AML-193 (cell line): ENCODE measurements at regions not wholly inside any gene's neighbourhood (a gene's known extent, or its start where the extent isn't known, plus 50 kb on each side); places are given as distances from the start of the nearest gene placed in this dataset.

Source experiments
- DNase-seq, 2 experiments: peaks; one replicate each; lab custom pipeline; 2025; lab: John Stamatoyannopoulos, UW

DNA sequence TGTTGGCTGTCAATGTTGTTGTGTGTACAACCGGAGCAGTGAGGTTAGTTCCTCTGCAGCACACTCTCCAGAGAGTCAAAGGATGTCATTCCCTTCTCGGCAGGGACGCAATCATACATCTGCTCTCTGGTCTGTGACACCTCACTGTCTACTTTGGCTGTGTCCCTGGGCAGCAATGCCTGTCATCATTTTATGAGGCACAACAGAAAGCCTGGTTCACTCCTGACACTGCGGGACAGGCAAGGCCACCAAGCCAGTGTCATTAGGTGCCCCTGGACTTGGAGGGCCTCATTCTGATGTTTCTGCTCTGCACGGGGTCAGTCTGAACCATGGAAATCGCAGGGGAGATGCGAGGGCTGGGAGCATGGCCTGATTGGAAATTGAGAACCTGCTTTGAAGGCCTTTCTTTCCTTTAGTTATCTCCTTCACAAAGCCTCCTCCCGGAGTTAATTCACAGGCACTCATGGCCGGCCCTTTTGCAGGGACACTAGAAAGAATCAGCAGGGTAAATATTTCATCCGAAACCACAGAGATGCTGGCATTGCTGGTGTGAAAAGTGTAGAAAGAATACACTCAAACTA lies 284.4 kb downstream of the ZNF536 start:
- no peak for DNase-seq

DNA sequence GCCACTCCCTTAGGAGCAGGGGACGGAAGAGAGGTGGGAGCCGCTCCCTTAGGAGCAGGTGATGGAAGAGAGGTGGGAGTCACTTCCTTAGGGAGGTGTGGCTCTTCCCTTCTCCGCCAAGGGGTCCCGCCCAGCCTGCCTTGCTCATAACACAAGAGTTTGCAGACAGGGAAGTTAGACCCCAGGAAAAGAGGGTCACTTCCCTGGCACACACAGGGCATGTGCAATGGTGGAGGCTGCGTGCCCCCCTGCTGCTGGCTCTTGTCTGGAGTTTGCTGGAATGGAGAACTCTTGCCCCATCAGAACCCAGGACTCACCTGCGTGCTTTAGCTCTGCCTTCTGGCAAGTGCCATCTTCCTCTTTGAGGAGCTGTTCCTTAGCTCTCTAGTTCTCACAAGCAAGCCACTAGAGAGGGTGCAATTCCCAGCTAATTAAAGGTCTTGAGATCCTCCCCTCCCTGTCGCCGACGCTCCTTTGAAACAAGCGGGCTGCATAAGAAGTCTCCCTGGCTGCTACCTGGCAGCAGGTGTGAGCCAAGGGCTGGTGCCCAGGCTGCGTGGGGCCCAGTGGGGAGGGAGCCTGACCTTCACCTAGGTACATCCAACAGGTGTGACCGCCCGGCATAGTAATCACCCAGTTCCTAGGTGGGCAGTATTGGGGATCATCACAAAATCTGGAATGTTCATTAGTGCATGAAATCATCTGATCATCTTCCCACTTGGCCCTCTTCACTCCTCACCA lies 281.6 kb downstream of the ZNF536 start:
- no peak for DNase-seq

GRCh38 chr19:30652751-30653150 lies 280.6 kb downstream of the ZNF536 start:
- no peak for DNase-seq

DNA sequence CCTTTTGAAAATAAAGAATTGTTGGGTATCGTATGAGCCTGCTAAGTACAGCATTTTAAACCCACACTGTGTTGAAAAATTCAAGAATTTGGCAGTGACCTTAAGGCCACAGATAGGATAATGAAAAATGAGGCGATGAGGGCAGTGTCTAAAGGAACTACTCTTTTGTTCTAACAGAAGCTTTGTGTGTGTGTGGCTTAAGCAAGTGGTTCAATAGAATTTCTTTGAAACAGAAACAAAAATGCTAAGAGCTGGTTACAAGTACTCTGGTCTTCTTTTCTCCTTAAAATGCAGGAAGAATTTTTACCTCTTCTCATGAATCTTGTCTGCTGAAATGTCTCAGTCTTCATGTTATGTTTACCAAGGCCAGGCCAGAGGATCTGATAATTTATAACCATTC lies 279.5 kb downstream of the ZNF536 start:
- DNase-seq = no peak

GRCh38 chr19:30651066-30651465 lies 278.9 kb downstream of the ZNF536 start:
- DNase-seq = no peak

GRCh38 chr19:30649934-30650614 lies 277.9 kb downstream of the ZNF536 start:
- DNase-seq = peak; percentile 24 to 32

DNA sequence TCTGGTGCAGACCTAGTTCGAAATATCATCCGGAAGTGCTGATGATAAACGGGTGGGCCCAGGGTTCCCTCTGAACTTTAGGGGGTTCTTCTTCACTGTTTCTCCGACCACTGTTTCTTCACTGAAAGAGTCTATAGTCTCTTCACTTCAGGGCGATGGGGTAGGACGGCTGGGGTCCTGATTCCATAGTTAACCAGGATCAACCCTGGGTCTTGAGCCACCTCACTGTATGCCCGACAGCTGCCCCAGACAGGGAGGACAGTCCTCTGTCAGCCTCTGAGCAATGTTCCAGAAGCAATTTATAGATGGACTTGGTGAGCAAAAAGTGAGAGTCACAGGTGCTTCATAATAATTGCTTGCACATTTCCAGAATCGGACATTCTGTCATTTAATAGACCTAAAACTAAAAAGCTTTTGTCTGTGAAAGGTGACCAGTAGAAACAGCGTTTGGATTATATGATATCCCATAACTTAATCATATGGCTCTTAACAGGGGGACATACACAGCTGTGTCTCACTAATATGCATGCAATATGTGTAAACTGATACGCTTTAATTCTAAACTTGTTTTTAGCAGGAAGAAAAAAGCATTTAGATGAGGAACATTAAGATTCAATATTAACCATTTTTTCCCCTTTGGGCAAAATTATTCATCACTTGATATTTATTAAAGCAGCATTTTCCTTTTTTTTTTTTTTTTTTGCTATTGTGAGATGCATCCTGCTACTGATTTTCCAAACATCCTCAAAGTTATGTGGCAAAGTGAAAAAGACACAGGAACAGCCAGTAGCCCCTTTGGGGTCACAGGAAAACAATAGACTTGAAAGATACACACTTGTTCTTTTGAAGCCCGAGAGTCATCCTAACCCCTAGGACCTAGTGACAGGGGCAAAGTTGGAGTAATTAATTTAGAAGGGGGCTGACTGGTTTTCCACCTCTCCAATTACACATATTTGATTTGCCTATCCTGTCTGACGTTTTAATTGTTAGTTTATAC lies 277.0 kb downstream of the ZNF536 start:
- DNase-seq = no peak

DNA sequence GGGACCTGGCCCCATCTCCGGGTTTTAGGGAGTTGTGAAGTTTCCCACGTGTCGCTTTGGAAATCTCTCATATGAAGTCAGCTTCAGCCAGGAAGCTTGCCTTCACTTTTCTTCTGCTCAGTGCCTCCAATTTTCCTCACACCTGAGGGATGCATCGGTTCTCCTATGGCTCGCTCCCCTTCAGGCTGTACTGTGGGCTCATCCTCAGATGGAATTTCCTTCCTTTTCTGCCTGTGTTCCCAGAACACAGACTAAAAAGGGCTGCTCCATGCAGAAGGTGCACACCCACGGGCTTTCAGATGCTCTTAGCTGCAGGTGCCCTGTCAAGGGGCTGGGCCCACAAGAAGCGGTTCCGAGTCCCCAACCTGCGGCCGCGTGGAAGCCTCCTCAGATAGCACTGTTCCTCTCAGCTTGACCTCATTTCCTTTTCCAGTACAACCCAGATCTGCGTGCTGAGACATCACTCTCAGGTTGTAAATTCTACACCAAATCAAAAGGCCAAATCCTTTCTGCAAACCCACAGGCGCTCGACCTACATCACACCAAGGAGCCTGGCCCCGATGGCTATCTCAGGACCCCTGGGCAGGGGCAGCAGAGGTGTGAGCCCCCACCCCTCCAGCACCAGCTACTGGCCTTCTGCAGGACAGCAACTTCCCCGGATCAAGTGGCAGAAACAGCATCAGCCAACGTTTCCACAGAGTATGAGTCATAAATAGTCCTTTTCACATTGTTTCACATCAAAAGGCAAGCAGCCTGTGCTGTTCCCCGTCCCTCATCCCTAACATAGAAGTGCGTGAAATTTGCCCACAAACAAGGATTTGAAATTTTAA lies 275.9 kb downstream of the ZNF536 start:
- no peak for DNase-seq

DNA sequence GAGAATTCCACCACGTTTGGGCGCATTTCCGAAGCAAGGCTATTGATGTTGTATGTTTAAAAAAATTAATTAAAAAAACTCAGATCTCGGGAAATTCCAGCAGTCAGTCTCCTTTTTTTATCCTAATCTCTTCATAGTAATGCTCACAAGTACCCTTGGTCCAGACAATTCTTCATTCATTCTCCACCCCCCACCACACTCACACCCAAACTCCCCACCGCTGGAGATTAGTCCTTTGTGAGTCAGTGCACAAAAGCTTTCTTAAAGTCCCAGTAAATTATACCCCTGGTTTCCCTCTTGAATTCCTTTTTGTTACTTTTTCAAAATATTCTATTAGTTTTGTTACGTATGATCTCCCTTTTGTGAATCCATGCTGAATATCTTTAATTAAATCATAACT lies 274.6 kb downstream of the ZNF536 start:
- DNase-seq = no peak

- DNase-seq = no peak
These were observed 273.9 kb downstream of the ZNF536 start for GRCh38 chr19:30645946-30646577.

GRCh38 chr19:30640252-30640965 lies 268.2 kb downstream of the ZNF536 start:
- DNase-seq = no peak

GRCh38 chr19:30638889-30639288 lies 266.7 kb downstream of the ZNF536 start:
- no peak for DNase-seq

GRCh38 chr19:30637926-30638325 lies 265.7 kb downstream of the ZNF536 start:
- no peak for DNase-seq

GRCh38 chr19:30634996-30635975 lies 263.1 kb downstream of the ZNF536 start:
- no peak for DNase-seq

GRCh38 chr19:30634131-30634830 lies 262.1 kb downstream of the ZNF536 start:
- no peak for DNase-seq

- DNase-seq = no peak
These were observed 258.8 kb downstream of the ZNF536 start for GRCh38 chr19:30631033-30631370.

DNA sequence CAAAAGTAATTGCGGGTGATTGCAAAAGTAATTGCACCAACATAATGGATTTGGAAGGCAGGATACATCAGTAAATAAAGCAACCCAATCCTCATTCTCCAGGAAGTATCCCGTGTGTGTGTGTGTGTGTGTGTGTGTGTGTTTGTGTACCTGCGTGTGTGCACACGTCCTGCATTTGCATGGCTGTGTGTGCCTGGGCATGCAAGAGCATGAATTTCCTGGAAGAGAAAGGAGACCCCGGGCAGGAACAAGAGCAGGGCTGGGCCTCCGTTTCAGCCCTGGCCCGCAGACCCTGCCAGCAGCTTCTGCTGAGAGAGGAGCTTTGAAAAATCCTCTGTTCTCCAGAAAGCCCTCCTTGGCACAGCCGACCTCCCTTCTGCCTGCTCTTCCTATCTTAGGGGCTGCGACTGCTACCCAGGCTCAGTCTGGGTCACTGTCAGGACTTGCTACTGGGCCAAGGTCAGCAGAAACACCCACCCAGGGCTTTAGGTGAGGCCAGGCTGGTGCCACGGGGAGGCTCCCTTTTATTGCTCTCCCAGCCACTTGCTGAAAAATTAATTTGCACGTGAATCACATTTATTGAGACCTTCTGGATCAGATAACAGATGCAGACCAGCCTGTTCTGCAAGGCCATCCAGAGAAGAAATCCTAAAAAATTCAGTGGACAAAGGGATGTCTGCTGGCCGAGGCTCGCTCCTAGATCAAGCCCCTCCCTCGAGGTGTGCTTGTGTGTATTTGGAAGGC lies 258.3 kb downstream of the ZNF536 start:
- no peak for DNase-seq

DNA sequence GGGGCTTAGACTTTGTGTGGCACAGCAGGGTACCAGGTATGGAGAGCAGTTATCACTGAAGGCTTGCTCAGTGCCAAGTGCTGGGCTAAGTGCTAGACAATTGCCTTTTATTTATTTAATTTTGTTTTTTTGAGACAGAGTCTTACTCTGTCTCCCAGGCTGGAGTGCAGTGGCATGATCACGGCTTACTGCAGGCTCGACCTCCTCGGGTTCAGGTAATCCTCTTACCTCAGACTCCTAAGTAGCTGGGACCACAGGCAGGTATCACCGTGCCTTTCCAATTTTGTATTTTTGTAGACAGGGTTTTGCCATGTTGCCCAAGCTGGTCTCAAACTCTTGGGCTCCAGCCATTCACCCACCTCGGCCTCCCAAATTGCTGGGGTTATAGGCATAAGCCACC lies 256.9 kb downstream of the ZNF536 start:
- DNase-seq = no peak
